NT2/D1 (cell line): ENCODE measurements at regions not wholly inside any gene's neighbourhood (a gene's known extent, or its start where the extent isn't known, plus 50 kb on each side); places are given as distances from the start of the nearest gene placed in this dataset.

Experiments
- SUZ12 ChIP-seq: IDR thresholded peaks from 2 replicates; pipeline ENCODE4 v1.6.1; 2011; ENCODE audit not compliant: insufficient read length, insufficient read depth; ENCODE audit errors: extremely low read depth
- YY1 ChIP-seq: IDR thresholded peaks from 2 replicates; pipeline ENCODE4 v1.6.1; 2011; ENCODE audit not compliant: insufficient read length, insufficient read depth
- ZNF274 ChIP-seq: IDR thresholded peaks from 2 replicates; pipeline ENCODE4 v1.6.1; 2011; ENCODE audit warnings: mild to moderate bottlenecking, low read depth, low read length

GRCh38 chr14:80388980-80389711 lies 177.8 kb upstream of the DIO2 start:
- TF ChIP-seq ZNF274 (no peak), YY1 (no peak), SUZ12 (no peak)
